ENCODE measurements at regions not wholly inside any gene's neighbourhood (a gene's known extent, or its start where the extent isn't known, plus 50 kb on each side); places are given as distances from the start of the nearest gene placed in this dataset.

DNA sequence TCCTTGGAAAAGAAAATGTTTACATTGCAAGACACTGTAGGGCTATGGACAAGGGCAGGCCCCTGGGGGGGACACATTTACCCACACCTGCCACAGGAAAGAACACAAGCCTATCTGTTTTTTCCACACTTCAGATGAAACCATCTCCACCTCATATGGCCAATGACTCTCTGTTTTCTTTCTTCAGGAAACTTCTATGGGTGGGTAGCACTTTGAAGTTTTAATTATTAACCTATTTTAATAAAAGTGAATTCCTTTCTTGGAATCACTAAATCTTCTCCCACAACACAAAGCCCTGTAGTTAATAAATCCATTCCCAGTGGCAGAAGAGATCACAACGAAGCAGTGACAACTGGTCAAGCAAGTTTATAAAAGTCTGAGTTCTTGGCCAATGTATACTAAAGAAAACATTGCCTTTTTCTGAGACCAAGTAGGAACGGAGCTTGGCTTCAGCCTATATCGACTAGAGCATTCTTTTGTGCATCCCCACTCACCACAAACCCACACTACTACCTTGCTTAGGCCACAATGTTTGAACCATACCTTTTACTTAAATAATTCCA, 125.1 kb upstream of the CARMIL1 start:
- no peak overlapping the region for H3K27ac ChIP-seq (ENCODE audit: insufficient read depth, low read length)

DNA sequence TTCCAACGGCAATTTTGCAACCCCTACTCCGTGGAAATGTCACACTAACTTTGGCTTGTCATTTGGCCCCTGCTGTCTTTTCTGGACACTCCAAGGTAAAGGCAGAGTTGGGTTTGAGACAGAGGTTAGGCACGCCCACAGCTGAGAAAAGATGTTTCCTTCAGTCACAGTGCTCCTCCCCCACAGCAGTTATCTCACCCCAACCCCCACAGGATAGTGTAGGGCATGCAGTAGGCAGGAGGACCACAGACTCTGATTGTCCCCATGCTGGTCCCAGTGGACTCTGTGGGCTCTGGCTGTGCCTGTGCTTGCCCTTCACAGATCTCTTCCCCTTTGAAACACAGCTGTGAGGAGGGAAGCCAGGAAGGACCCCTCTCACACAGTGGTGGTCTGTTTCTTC, 124.0 kb upstream of the CARMIL1 start:
- no peaks in the 10 kb centered on the region for H3K79me2 ChIP-seq (ENCODE audit: control insufficient read depth, insufficient read depth, low read length)
- no peaks in the 10 kb centered on the region for H3K9me3 ChIP-seq (ENCODE audit: control insufficient read depth, insufficient read depth, low read depth, low read length)
- no peaks in the 10 kb centered on the region for H3K4me1 ChIP-seq (ENCODE audit: control insufficient read depth, extremely low read depth, insufficient read depth, low read length)
- no peaks in the 10 kb centered on the region for H3K27me3 ChIP-seq (ENCODE audit: control insufficient read depth, insufficient read depth, low read length)
- no peak overlapping the region for H3K4me2 ChIP-seq (ENCODE audit: extremely low read depth, insufficient read depth, low read length)
- no peak overlapping the region for H3K4me3 ChIP-seq (replicated peaks in 1 of 4; ENCODE audit: control extremely low read depth in 1 of 4, insufficient read depth in 1 of 4, low read depth in 3 of 4, low read length in 4 of 4)
- no peaks in the 10 kb centered on the region for H4K20me1 ChIP-seq (ENCODE audit: control insufficient read depth, extremely low read depth, insufficient read depth, low read length)
- H3K9ac ChIP-seq (ENCODE audit: insufficient read depth, low read length): no peak overlapping the region
- no peak for DNase-seq (ENCODE audit: low read depth in 2 of 2)
- TF ChIP-seq, protein P1, sequence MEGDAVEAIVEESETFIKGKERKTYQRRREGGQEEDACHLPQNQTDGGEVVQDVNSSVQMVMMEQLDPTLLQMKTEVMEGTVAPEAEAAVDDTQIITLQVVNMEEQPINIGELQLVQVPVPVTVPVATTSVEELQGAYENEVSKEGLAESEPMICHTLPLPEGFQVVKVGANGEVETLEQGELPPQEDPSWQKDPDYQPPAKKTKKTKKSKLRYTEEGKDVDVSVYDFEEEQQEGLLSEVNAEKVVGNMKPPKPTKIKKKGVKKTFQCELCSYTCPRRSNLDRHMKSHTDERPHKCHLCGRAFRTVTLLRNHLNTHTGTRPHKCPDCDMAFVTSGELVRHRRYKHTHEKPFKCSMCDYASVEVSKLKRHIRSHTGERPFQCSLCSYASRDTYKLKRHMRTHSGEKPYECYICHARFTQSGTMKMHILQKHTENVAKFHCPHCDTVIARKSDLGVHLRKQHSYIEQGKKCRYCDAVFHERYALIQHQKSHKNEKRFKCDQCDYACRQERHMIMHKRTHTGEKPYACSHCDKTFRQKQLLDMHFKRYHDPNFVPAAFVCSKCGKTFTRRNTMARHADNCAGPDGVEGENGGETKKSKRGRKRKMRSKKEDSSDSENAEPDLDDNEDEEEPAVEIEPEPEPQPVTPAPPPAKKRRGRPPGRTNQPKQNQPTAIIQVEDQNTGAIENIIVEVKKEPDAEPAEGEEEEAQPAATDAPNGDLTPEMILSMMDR (conservative IDR thresholded peaks at IDR 0.05 in 1 of 2, IDR thresholded peaks at IDR 0.05 in 1 of 2; ENCODE audit: low read depth in 1 of 2, low read length in 2 of 2): no peak
- TF ChIP-seq EZH2 (IDR thresholded peaks at IDR 0.05; ENCODE audit: low read length, missing control alignments): no peak
- H2AFZ ChIP-seq (ENCODE audit: low read length): no peak overlapping the region
- no peak overlapping the region for H3K27ac ChIP-seq (ENCODE audit: insufficient read depth, low read length)
- no peaks in the 10 kb centered on the region for H3K36me3 ChIP-seq (ENCODE audit: control insufficient read depth, insufficient read depth, low read length)

More for the DNA sequence above, 125.1 kb upstream of the CARMIL1 start:
- H3K4me2 ChIP-seq (ENCODE audit: extremely low read depth, insufficient read depth, low read length): no peak overlapping the region
- H3K36me3 ChIP-seq (ENCODE audit: control insufficient read depth, insufficient read depth, low read length): no peaks in the 10 kb centered on the region
- no peaks in the 10 kb centered on the region for H3K9me3 ChIP-seq (ENCODE audit: control insufficient read depth, insufficient read depth, low read depth, low read length)
- no peaks in the 10 kb centered on the region for H3K4me1 ChIP-seq (ENCODE audit: control insufficient read depth, extremely low read depth, insufficient read depth, low read length)
- no peaks in the 10 kb centered on the region for H4K20me1 ChIP-seq (ENCODE audit: control insufficient read depth, extremely low read depth, insufficient read depth, low read length)
- TF ChIP-seq, protein P1 (conservative IDR thresholded peaks at IDR 0.05 in 1 of 2, IDR thresholded peaks at IDR 0.05 in 1 of 2; ENCODE audit: low read depth in 1 of 2, low read length in 2 of 2): no peak
- no peak for TF ChIP-seq EZH2 (IDR thresholded peaks at IDR 0.05; ENCODE audit: low read length, missing control alignments)
- no peak for DNase-seq (ENCODE audit: low read depth in 2 of 2)
- no peak overlapping the region for H3K4me3 ChIP-seq (replicated peaks in 1 of 4; ENCODE audit: control extremely low read depth in 1 of 4, insufficient read depth in 1 of 4, low read depth in 3 of 4, low read length in 4 of 4)
- H2AFZ ChIP-seq (ENCODE audit: low read length): no peak overlapping the region
- H3K27me3 ChIP-seq (ENCODE audit: control insufficient read depth, insufficient read depth, low read length): no peaks in the 10 kb centered on the region
- no peaks in the 10 kb centered on the region for H3K79me2 ChIP-seq (ENCODE audit: control insufficient read depth, insufficient read depth, low read length)
- no peak overlapping the region for H3K9ac ChIP-seq (ENCODE audit: insufficient read depth, low read length)

DNA sequence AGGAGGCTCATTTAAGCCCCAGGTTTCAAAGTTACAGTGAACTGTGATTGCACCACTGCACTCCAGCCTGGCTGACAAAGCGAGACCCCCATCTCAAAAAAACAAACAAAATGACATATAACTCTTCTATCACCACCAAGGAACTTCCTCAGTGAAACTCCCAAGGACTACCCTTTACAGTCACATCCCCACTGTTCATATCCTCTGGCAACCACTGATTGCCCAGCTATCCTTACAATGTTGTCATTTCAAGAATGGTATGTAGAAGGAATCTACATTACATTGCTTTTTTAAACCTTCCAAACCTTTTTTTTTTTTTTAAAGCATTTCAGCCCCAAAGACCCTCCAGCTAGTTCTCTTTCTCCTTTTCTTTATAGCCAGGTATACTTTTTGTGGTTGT, 123.1 kb upstream of the CARMIL1 start:
- Histone ChIP-seq H3K9ac (ENCODE audit: insufficient read depth, low read length) (no peak overlapping the region), H3K36me3 (ENCODE audit: control insufficient read depth, insufficient read depth, low read length) (no peaks in the 10 kb centered on the region), H3K9me3 (ENCODE audit: control insufficient read depth, insufficient read depth, low read depth, low read length) (no peaks in the 10 kb centered on the region), H3K4me1 (ENCODE audit: control insufficient read depth, extremely low read depth, insufficient read depth, low read length) (no peaks in the 10 kb centered on the region), H3K79me2 (ENCODE audit: control insufficient read depth, insufficient read depth, low read length) (no peaks in the 10 kb centered on the region), H2AFZ (ENCODE audit: low read length) (no peak overlapping the region), H3K27ac (ENCODE audit: insufficient read depth, low read length) (no peak overlapping the region), H4K20me1 (ENCODE audit: control insufficient read depth, extremely low read depth, insufficient read depth, low read length) (no peaks in the 10 kb centered on the region), H3K27me3 (ENCODE audit: control insufficient read depth, insufficient read depth, low read length) (no peaks in the 10 kb centered on the region), H3K4me2 (ENCODE audit: extremely low read depth, insufficient read depth, low read length) (no peak overlapping the region), H3K4me3 (replicated peaks in 1 of 4; ENCODE audit: control extremely low read depth in 1 of 4, insufficient read depth in 1 of 4, low read depth in 3 of 4, low read length in 4 of 4) (no peak overlapping the region)
- TF ChIP-seq, protein P1 (conservative IDR thresholded peaks at IDR 0.05 in 1 of 2, IDR thresholded peaks at IDR 0.05 in 1 of 2; ENCODE audit: low read depth in 1 of 2, low read length in 2 of 2): no peak
- peak in 1 of 2 donors; percentile 57 for DNase-seq (ENCODE audit: low read depth in 2 of 2)

Measured in fibroblast of lung (primary cell).